ENCODE measurements at regions not wholly inside any gene's neighbourhood (a gene's known extent, or its start where the extent isn't known, plus 50 kb on each side); places are given as distances from the start of the nearest gene placed in this dataset.

- TF ChIP-seq CTCF (IDR thresholded peaks at IDR 0.05; ENCODE audit: poor library complexity) (no peak), EZH2 (IDR thresholded peaks at IDR 0.05; ENCODE audit: borderline replicate concordance) (no peak), EZH2phosphoT487 (IDR thresholded peaks at IDR 0.05; ENCODE audit: low read depth, severe bottlenecking, unreplicated experiment) (no peak)
Observed at GRCh38 chr4:147103403-147103946, 157.8 kb upstream of the TTC29 start.
